SK-N-DZ (cell line): ENCODE measurements at regions not wholly inside any gene's neighbourhood (a gene's known extent, or its start where the extent isn't known, plus 50 kb on each side); places are given as distances from the start of the nearest gene placed in this dataset.
"Not testable (repeated sequence)": the region's sequence is repeated elsewhere in the genome, so short reads cannot be mapped to it uniquely, and the experiment has no call there.

Experiments
- DNase-seq: peaks from one replicate; pipeline ENCODE4 v3.0.0-alpha.2; 2015; ENCODE audit warnings: low spot score

GRCh38 chr10:52368725-52369124 lies 54.6 kb downstream of the DKK1 start:
- no peak for DNase-seq

- DNase-seq = not testable (repeated sequence)
Measured at GRCh38 chr10:52374207-52374606, 60.1 kb downstream of the DKK1 start.

- no peak for DNase-seq
Measured at GRCh38 chr10:52376694-52377354, 62.7 kb downstream of the DKK1 start.

GRCh38 chr10:52378124-52378523 lies 64.0 kb downstream of the DKK1 start:
- DNase-seq = no peak

- DNase-seq = peak; percentile 11
Measured at GRCh38 chr10:52379287-52379686, 65.2 kb downstream of the DKK1 start.

GRCh38 chr10:52383088-52383487 lies 69.0 kb downstream of the DKK1 start:
- DNase-seq = peak; percentile 86

- DNase-seq = no peak
Measured at GRCh38 chr10:52387744-52388143, 73.7 kb downstream of the DKK1 start.

- DNase-seq = no peak
Measured at GRCh38 chr10:52390388-52390787, 76.3 kb downstream of the DKK1 start.

- no peak for DNase-seq
Measured at GRCh38 chr10:52391927-52392602, 78.0 kb downstream of the DKK1 start.

GRCh38 chr10:52394246-52394645 lies 80.2 kb downstream of the DKK1 start:
- DNase-seq = no peak

- no peak for DNase-seq
Measured at GRCh38 chr10:52400562-52400961, 86.5 kb downstream of the DKK1 start.

- DNase-seq = not testable (repeated sequence)
Measured at GRCh38 chr10:52403801-52404200, 89.7 kb downstream of the DKK1 start.

GRCh38 chr10:52409195-52409594 lies 95.1 kb downstream of the DKK1 start:
- DNase-seq = no peak

- no peak for DNase-seq
Measured at GRCh38 chr10:52409928-52410327, 95.8 kb downstream of the DKK1 start.

GRCh38 chr10:52410916-52411315 lies 96.8 kb downstream of the DKK1 start:
- no peak for DNase-seq

- no peak for DNase-seq
Measured at GRCh38 chr10:52419281-52419680, 105.2 kb downstream of the DKK1 start.

GRCh38 chr10:52420656-52421055 lies 106.6 kb downstream of the DKK1 start:
- DNase-seq = no peak

- peak; percentile 5 for DNase-seq
Measured at GRCh38 chr10:52423369-52423768, 109.3 kb downstream of the DKK1 start.

GRCh38 chr10:52424341-52424740 lies 110.3 kb downstream of the DKK1 start:
- no peak for DNase-seq

- no peak for DNase-seq
Measured at GRCh38 chr10:52434734-52435133, 120.7 kb downstream of the DKK1 start.

GRCh38 chr10:52436664-52437063 lies 122.6 kb downstream of the DKK1 start:
- no peak for DNase-seq

- no peak for DNase-seq
Measured at GRCh38 chr10:52437205-52437646, 123.1 kb downstream of the DKK1 start.

- DNase-seq = no peak
Measured at GRCh38 chr10:52438119-52438518, 124.0 kb downstream of the DKK1 start.
